Stimulated activated CD4-positive, alpha-beta T cell treated with anti-CD3 and anti-CD28 coated beads, Interleukin-1b, Interleukin-23, amount 100 ng/mL, for 1 hour (primary cell): ENCODE measurements at regions not wholly inside any gene's neighbourhood (a gene's known extent, or its start where the extent isn't known, plus 50 kb on each side); places are given as distances from the start of the nearest gene placed in this dataset.

ENCODE experiments used
- DNase-seq, 2 donors: peaks; one replicate each; pipeline ENCODE4 v3.0.0-alpha.2; 2020; ENCODE audit warnings: low read depth in 2 of 2

GRCh38 chr2:217478831-217479455 lies 523.9 kb downstream of the TNS1 start:
- DNase-seq: no peak

DNA sequence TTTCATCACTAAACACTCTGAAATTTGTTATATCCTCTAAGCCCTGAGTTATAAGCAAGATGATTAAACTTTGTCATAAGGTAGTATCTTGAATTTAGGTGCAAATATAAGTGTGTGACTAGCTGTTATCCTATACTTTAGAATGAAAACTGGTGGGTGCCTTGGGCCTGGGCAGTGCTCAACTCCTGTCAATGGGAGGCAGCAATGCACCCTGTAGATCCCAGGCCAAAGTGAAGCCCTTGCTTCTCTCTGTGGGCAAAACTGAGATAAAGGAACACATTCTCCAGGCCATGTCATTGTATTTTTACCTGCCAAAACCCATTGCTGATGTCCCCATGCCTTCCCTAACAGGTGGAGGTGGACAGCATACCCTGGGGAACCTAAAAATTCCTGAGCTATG lies 525.2 kb downstream of the TNS1 start:
- no peak for DNase-seq

GRCh38 chr2:217475791-217476190 lies 527.0 kb downstream of the TNS1 start:
- no peak for DNase-seq

DNA sequence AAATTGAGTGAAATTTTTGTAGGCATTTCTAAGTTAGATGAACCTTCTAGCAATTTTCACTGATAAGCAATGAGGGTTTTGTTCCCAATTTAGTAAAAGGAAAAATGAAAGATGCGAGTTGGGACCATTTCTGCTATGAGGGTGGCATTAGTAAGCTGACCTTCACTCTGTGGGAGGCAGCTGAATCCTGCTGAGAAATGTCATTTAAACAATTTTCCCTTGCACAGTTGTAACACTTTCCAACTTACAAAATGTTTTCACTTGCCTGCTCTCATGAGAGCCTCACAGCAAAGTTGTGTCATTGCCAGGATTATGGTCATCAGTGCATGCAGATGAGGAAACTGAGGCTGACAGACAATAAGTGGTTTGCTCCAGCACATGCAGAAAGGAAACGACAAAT lies 527.7 kb downstream of the TNS1 start:
- no peak for DNase-seq

- DNase-seq: no peak
Measured at GRCh38 chr2:217471319-217471718, 531.5 kb downstream of the TNS1 start.

DNA sequence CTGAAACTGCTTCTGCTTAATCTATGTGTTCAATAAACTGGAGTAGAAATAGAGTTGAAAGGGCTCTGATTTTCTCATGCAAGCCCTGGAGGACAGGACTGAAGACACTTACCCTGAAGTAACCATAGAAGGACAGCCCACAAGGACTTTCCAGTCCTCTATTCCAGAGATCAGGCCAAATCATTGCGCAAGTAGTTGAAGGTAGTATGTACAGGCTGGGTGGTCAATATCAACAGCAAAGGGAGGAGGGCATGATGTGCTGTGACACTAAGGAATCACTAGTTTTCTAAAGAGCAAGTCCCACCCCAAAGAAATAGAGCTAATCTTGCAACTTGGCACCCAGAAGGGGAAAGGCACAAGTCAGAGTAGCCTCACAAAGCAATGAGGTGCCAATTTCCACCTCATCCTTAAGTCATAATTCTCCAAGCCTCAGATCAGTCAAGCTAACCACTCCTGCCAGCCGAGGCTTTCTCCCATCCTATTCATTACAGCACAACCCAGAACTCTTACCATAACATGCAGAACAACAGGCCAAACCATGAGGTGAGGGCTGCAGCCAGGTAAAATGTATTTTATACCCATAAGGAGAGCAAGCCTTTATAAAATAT lies 533.5 kb downstream of the TNS1 start:
- no peak for DNase-seq

GRCh38 chr2:217468042-217468830 lies 534.6 kb downstream of the TNS1 start:
- DNase-seq: no peak

GRCh38 chr2:217467331-217467730 lies 535.5 kb downstream of the TNS1 start:
- DNase-seq: no peak

- DNase-seq: no peak
Measured at GRCh38 chr2:217466805-217467204, 536.0 kb downstream of the TNS1 start.

DNA sequence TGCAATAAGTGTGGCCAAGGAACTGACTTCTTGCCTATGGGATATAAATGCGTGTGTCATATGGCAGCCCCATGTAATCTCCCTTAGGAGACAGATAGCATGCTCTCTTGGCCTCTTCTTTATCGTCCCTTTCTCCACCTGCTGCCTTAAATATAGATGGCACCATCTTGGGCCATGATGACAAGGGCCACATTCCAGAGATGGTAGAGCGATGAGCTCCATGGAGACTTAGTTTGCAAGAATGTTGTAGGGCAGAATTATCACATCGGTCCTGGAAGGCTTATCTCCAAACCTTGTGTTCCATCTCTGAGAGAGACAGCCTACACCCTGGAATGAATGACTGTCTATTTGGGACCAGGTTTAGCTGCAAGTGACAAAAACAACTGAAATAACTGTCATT lies 536.7 kb downstream of the TNS1 start:
- no peak for DNase-seq

GRCh38 chr2:217465100-217465499 lies 537.7 kb downstream of the TNS1 start:
- DNase-seq: no peak

GRCh38 chr2:217463402-217464075 lies 539.3 kb downstream of the TNS1 start:
- no peak for DNase-seq

GRCh38 chr2:217462121-217462520 lies 540.7 kb downstream of the TNS1 start:
- DNase-seq: no peak

GRCh38 chr2:217461674-217462073 lies 541.1 kb downstream of the TNS1 start:
- DNase-seq: no peak

DNA sequence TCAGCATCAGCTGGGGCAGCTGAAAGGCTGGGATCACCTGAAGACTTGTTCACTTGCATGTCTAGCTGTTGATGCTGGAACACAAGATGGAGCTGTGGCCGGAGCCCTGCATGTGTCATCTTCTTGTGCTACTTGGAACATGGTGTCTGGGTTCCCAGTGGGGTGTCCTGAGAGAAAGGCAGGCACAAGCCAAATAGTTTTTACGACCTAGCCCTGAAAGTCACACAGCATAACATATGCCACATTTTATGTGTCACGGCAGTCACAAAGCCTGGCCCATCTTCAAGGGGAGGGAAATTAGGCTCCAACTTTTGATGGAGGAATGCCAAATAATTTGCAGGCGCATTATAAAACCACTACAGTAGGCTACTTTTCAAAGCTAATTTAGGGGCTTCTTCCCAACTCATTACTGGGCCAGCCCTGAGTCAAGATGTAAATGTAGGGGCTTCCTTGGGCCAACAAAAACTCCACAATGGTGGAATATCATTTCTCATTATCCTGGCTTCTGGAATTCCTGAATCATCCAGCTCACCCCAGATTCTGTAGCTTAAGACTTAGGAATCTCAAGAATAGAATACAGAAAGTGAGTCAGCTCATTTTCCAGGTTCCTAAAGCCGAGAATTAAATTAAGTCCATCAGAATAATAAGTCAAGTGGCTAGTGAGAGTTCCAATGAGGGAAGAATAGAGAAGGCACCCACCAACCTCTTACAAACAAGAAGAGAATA lies 543.0 kb downstream of the TNS1 start:
- DNase-seq: no peak

- no peak for DNase-seq
Measured at GRCh38 chr2:217459016-217459415, 543.8 kb downstream of the TNS1 start.

GRCh38 chr2:217456016-217456415 lies 546.8 kb downstream of the TNS1 start:
- no peak for DNase-seq

- no peak for DNase-seq
Measured at GRCh38 chr2:217452928-217453327, 549.9 kb downstream of the TNS1 start.

DNA sequence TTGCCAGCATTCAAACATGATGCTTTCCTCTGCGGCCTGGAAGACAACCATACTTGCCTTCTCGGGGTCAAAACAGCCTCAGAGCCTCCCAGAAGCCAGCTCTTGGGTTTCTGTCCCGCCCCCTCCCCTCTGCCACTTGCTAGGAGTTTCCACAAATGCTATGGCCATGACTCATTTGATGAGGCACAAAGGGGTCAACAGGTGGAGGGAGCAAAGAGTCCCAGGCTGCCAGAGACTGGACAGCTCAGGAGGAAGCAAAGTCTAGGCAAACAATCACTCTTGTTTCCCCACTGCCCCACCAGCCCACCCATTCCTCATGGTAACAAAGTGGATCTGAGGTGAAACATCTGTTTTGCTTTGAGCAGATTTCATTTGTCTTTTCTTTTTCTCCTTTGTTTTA lies 551.1 kb downstream of the TNS1 start:
- no peak for DNase-seq

DNA sequence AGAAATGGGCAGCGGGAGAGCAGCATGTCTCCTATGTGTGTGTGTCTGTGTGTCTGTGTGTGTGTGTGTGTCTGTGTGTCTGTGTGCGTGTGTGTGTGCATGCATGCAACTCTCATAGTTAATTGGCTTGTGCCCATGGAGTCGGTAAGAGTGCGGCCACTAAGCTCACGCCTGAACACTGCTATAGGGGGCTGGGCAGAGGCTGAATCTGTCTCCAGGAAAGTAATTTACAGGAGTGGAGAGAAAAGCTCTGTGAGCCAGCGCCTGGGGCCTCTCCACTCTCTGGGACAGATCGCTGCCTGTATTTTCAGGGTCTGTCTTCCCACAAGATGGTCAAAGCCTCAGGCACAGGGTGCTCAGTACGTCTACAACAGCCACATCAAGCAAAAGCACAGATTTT lies 553.4 kb downstream of the TNS1 start:
- DNase-seq: no peak

DNA sequence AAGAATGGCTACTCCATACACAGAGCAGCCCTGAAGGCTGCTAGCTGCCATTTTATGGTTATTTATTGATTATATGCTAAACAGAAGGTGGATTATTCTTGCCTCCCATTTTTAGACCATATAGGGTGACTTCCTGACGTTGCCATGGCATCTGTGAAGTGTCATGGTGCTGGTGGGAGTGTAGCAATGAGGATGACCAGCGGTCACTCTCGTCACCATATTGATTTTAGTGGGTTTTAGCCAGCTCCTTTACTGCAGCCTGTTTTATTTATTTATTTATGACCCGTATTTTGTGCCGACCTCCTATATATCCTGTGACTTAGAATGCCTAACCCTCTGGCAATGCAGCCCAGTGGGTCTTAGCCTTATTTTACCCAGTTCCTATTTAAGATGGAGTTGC lies 553.9 kb downstream of the TNS1 start:
- DNase-seq: no peak

GRCh38 chr2:217445723-217446122 lies 557.1 kb downstream of the TNS1 start:
- DNase-seq: no peak
